Fibroblast of lung (primary cell): ENCODE measurements at regions not wholly inside any gene's neighbourhood (a gene's known extent, or its start where the extent isn't known, plus 50 kb on each side); places are given as distances from the start of the nearest gene placed in this dataset.

Experiments used
- CTCF ChIP-seq, 2 donors: IDR thresholded peaks in 1 of 2; conservative IDR thresholded peaks in 1 of 2; 1 replicate in 1 of 2; 2 replicates in 1 of 2; pipeline ENCODE4 v1.5.1; 2011 to 2012; ENCODE audit warnings: low read length in 2 of 2, control low read depth in 1 of 2, inconsistent platforms in 1 of 2, low read depth in 1 of 2, mild to moderate bottlenecking in 1 of 2
- EZH2 ChIP-seq: IDR thresholded peaks from 2 replicates; pipeline ENCODE4 v1.5.1; 2012; ENCODE audit warnings: low read length, control low read depth, mild to moderate bottlenecking; ENCODE audit errors: missing control alignments

- TF ChIP-seq EZH2 = no peak
- no peak for TF ChIP-seq CTCF (conservative IDR thresholded peaks at IDR 0.05 in 1 of 2, IDR thresholded peaks at IDR 0.05 in 1 of 2; ENCODE audit: low read depth in 1 of 2, low read length in 2 of 2)
These were observed 167.2 kb downstream of the CNTN3 start for GRCh38 chr3:74447221-74447620.
